ENCODE measurements at regions not wholly inside any gene's neighbourhood (a gene's known extent, or its start where the extent isn't known, plus 50 kb on each side); places are given as distances from the start of the nearest gene placed in this dataset.
"Not testable (repeated sequence)": the region's sequence is repeated elsewhere in the genome, so short reads cannot be mapped to it uniquely, and the experiment has no call there.

GRCh38 chr3:21194036-21194435, 557.0 kb downstream of the ZNF385D start:
- not testable (repeated sequence) for TF ChIP-seq EP300 (IDR thresholded peaks at IDR 0.05; ENCODE audit: borderline replicate concordance in 1 of 2, low read depth in 2 of 2, low read length in 2 of 2); YY1 (IDR thresholded peaks at IDR 0.05; ENCODE audit: low read depth, low read length); SP1 (IDR thresholded peaks at IDR 0.05; ENCODE audit: low read depth, low read length); CTCF (IDR thresholded peaks at IDR 0.05; ENCODE audit: control extremely low read depth in 1 of 3, insufficient read depth in 1 of 3, low read depth in 1 of 3, low read length in 3 of 3); EZH2 (IDR thresholded peaks at IDR 0.05; ENCODE audit: low read depth, low read length, severe bottlenecking); EGR1 (IDR thresholded peaks at IDR 0.05; ENCODE audit: borderline replicate concordance, low read depth, low read length); POLR2A (IDR thresholded peaks at IDR 0.05; ENCODE audit: control extremely low read depth in 1 of 2, low read depth in 2 of 2, low read length in 2 of 2); KDM5A (IDR thresholded peaks at IDR 0.05; ENCODE audit: low read length); POLR2AphosphoS5 (IDR thresholded peaks at IDR 0.05; ENCODE audit: low read depth, low read length); RAD21 (IDR thresholded peaks at IDR 0.05 in 1 of 2, conservative IDR thresholded peaks at IDR 0.05 in 1 of 2; ENCODE audit: low read depth in 2 of 2, low read length in 2 of 2); JUND (IDR thresholded peaks at IDR 0.05; ENCODE audit: low read length); BCL11A (IDR thresholded peaks at IDR 0.05; ENCODE audit: low read depth in 2 of 2, low read length in 2 of 2)
